MCF 10A (cell line): ENCODE measurements at regions not wholly inside any gene's neighbourhood (a gene's known extent, or its start where the extent isn't known, plus 50 kb on each side); places are given as distances from the start of the nearest gene placed in this dataset.
A peak's percentile ranks its signal among the peaks of the same experiment; 100 is the strongest.

Source experiments
- BruUV-seq: library from RNA; stranded (reverse); fragments of 400-500 nt; replicated peaks from 2 replicates; lab custom pipeline; 2021; lab: Mats Ljungman, UMichigan
- CTCF ChIA-PET: fragments of 300-600 bp; sonication (Branson Sonifier 250); formaldehyde crosslinking; extraction: SDS; loops from one replicate; lab custom pipeline; 2021; ENCODE audit warnings: antibody characterized with exemption, inconsistent platforms; lab: Yijun Ruan, JAX
- POLR2A ChIA-PET: fragments of 300-600, 350-650 bp; sonication (Branson Sonifier 250); formaldehyde crosslinking; extraction: SDS; loops from one replicate; lab custom pipeline; 2020; ENCODE audit warnings: antibody characterized with exemption, inconsistent platforms; lab: Yijun Ruan, JAX
- DNase-seq: peaks from one replicate; pipeline ENCODE4 v3.0.0-alpha.2; 2018; ENCODE audit not compliant: unreplicated experiment
- H3K27ac Mint-ChIP-seq: one replicate; pipeline ENCODE4 v1.8.0; 2022; ENCODE audit warnings: mild to moderate bottlenecking, low read depth, mixed read lengths; ENCODE audit not compliant: unreplicated experiment
- H3K27me3 Mint-ChIP-seq: one replicate; pipeline ENCODE4 v1.8.0; 2022; ENCODE audit warnings: mixed read lengths; ENCODE audit not compliant: insufficient read depth, unreplicated experiment
- H3K36me3 Mint-ChIP-seq: one replicate; pipeline ENCODE4 v1.8.0; 2022; ENCODE audit warnings: mild to moderate bottlenecking, moderate library complexity, mixed read lengths; ENCODE audit not compliant: insufficient read depth, unreplicated experiment
- H3K4me1 Mint-ChIP-seq: one replicate; pipeline ENCODE4 v1.8.0; 2022; ENCODE audit warnings: mixed read lengths; ENCODE audit not compliant: insufficient read depth, unreplicated experiment
- H3K4me3 Mint-ChIP-seq: one replicate; pipeline ENCODE4 v1.8.0; 2022; ENCODE audit warnings: mild to moderate bottlenecking, moderate library complexity, mixed read lengths; ENCODE audit not compliant: unreplicated experiment
- H3K9me3 Mint-ChIP-seq: one replicate; pipeline ENCODE4 v1.8.0; 2022; ENCODE audit warnings: mixed read lengths; ENCODE audit not compliant: unreplicated experiment
- intact Hi-C: fragments of 100-400 bp; cut with micrococcal nuclease; formaldehyde crosslinking; loops from 2 replicates; pipeline ENCODE4 v1.14.1; 2022
- TF ChIP-seq, protein P1 (sequence below): fragments of 200-600 bp; IDR thresholded peaks from one replicate; pipeline ENCODE4 v1.8.0; 2022; ENCODE audit warnings: antibody characterized with exemption, mild to moderate bottlenecking; ENCODE audit not compliant: unreplicated experiment

GRCh38 chr13:67855741-67856238 lies 625.7 kb upstream of the PCDH9 start:
- no peak overlapping the region for H3K27ac Mint-ChIP-seq
- no peaks in the 10 kb centered on the region for H3K9me3 Mint-ChIP-seq
- H3K4me1 Mint-ChIP-seq = no peaks in the 10 kb centered on the region
- no peaks in the 10 kb centered on the region for H3K36me3 Mint-ChIP-seq
- no TSS peak for BruUV-seq
- ChIA-PET CTCF (no interaction called here), POLR2A (no interaction called here)
- TF ChIP-seq, protein P1, sequence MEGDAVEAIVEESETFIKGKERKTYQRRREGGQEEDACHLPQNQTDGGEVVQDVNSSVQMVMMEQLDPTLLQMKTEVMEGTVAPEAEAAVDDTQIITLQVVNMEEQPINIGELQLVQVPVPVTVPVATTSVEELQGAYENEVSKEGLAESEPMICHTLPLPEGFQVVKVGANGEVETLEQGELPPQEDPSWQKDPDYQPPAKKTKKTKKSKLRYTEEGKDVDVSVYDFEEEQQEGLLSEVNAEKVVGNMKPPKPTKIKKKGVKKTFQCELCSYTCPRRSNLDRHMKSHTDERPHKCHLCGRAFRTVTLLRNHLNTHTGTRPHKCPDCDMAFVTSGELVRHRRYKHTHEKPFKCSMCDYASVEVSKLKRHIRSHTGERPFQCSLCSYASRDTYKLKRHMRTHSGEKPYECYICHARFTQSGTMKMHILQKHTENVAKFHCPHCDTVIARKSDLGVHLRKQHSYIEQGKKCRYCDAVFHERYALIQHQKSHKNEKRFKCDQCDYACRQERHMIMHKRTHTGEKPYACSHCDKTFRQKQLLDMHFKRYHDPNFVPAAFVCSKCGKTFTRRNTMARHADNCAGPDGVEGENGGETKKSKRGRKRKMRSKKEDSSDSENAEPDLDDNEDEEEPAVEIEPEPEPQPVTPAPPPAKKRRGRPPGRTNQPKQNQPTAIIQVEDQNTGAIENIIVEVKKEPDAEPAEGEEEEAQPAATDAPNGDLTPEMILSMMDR = no peak
- intact Hi-C loops = no loop called here
- H3K27me3 Mint-ChIP-seq = no peaks in the 10 kb centered on the region
- H3K4me3 Mint-ChIP-seq = no peak overlapping the region
- no peak for DNase-seq

- H3K9me3 Mint-ChIP-seq = no peaks in the 10 kb centered on the region
- no peak for DNase-seq
- H3K4me1 Mint-ChIP-seq = no peaks in the 10 kb centered on the region
- no peak overlapping the region for H3K27ac Mint-ChIP-seq
- H3K36me3 Mint-ChIP-seq = no peaks in the 10 kb centered on the region
- intact Hi-C loops = no loop called here
- TF ChIP-seq, protein P1 = no peak
- no TSS peak for BruUV-seq
- no peaks in the 10 kb centered on the region for H3K27me3 Mint-ChIP-seq
- CTCF ChIA-PET = interaction anchor here (0.6 kb wide), 1 partner anchor 499 kb away, joined by 3 read pairs; no protein-coding TSS in a partner anchor
- H3K4me3 Mint-ChIP-seq = no peak overlapping the region
- POLR2A ChIA-PET = no interaction called here
These were observed 624.9 kb upstream of the PCDH9 start for GRCh38 chr13:67854990-67855389.

- intact Hi-C loops = no loop called here
- CTCF ChIA-PET = no interaction called here
- no TSS peak for BruUV-seq
- Mint-ChIP-seq H3K36me3 (no peaks in the 10 kb centered on the region), H3K4me1 (peaks cover 6% of the 10 kb centered on the region), H3K27ac (no peak overlapping the region), H3K27me3 (no peaks in the 10 kb centered on the region), H3K9me3 (no peaks in the 10 kb centered on the region), H3K4me3 (no peak overlapping the region)
- peak; percentile 20 for DNase-seq
- POLR2A ChIA-PET = interaction anchor here (0.7 kb wide), 1 partner anchor 118 kb away, joined by 3 read pairs; no protein-coding TSS in a partner anchor
- TF ChIP-seq, protein P1 = no peak
These were observed 614.4 kb upstream of the PCDH9 start for GRCh38 chr13:67844574-67844973.

GRCh38 chr13:67841071-67841470 lies 610.9 kb upstream of the PCDH9 start:
- CTCF ChIA-PET = no interaction called here
- BruUV-seq = no TSS peak
- no peak overlapping the region for H3K27ac Mint-ChIP-seq
- H3K4me1 Mint-ChIP-seq = peaks cover 6% of the 10 kb centered on the region
- no peaks in the 10 kb centered on the region for H3K27me3 Mint-ChIP-seq
- TF ChIP-seq, protein P1 = no peak
- POLR2A ChIA-PET = no interaction called here
- no peak overlapping the region for H3K4me3 Mint-ChIP-seq
- no peaks in the 10 kb centered on the region for H3K9me3 Mint-ChIP-seq
- DNase-seq = no peak
- no peaks in the 10 kb centered on the region for H3K36me3 Mint-ChIP-seq
- intact Hi-C loops = no loop called here
